Esophagus squamous epithelium (tissue), 5 donors: ENCODE measurements at regions not wholly inside any gene's neighbourhood (a gene's known extent, or its start where the extent isn't known, plus 50 kb on each side); places are given as distances from the start of the nearest gene placed in this dataset.

Experiments
- DNase-seq: peaks from one replicate; lab custom pipeline; 2025; lab: John Stamatoyannopoulos, UW
- H3K27ac ChIP-seq, 4 donors: fragments of 200-600 bp; sonication (generic); one replicate each; pipeline ENCODE4 v1.5.1; 2016 to 2019; ENCODE audit warnings: mild to moderate bottlenecking in 1 of 4
- H3K27me3 ChIP-seq, 4 donors: fragments of 200-600 bp; sonication (generic); 1 replicate in 3 of 4; 2 replicates in 1 of 4; pipeline versions ENCODE4 v1.5.1 to v1.6.0; 2017 to 2021; ENCODE audit warnings: antibody characterized with exemption in 1 of 4
- H3K36me3 ChIP-seq, 3 donors: fragments of 200-600 bp; sonication (generic); one replicate each; pipeline ENCODE4 v1.5.1; 2016 to 2019
- H3K4me1 ChIP-seq, 3 donors: fragments of 200-600 bp; sonication (generic); one replicate each; pipeline ENCODE4 v1.5.1; 2017 to 2019
- H3K4me3 ChIP-seq, 4 donors: fragments of 200-600 bp; sonication (generic); 1 replicate in 3 of 4; 2 replicates in 1 of 4; pipeline ENCODE4 v1.5.1; 2016 to 2019; ENCODE audit warnings: mild to moderate bottlenecking in 2 of 4, moderate library complexity in 1 of 4
- H3K9me3 ChIP-seq, 3 donors: fragments of 200-600 bp; sonication (generic); one replicate each; pipeline ENCODE4 v1.5.1; 2016 to 2019
- CTCF ChIP-seq, 6 experiments: fragments of 450-650 bp in 4 of 6; fragments of 200-600 bp in 2 of 6; sonication (generic) in 2 of 6; IDR thresholded peaks; one replicate each; pipeline ENCODE4 v1.5.1; 2016 to 2019; ENCODE audit warnings: antibody characterized with exemption in 6 of 6, mild to moderate bottlenecking in 4 of 6, moderate library complexity in 4 of 6
- POLR2A ChIP-seq, 4 donors: fragments of 450-650 bp; IDR thresholded peaks; one replicate each; pipeline ENCODE4 v1.6.1; 2017; ENCODE audit warnings: antibody characterized with exemption in 4 of 4, mild to moderate bottlenecking in 4 of 4, moderate library complexity in 3 of 4
- WGBS, 2 donors: methylation state at CpG; one replicate each; pipeline ENCODE4 v1.1.5; 2018; 5-methylcytosine and 5-hydroxymethylcytosine counted together
- intact Hi-C: fragments of 100-400 bp; cut with DNase I; formaldehyde crosslinking; loops from one replicate; pipeline ENCODE4 v1.15.0; 2022
- donor health status: DM: yes; HTN: yes; CAD: no.

GRCh38 chr4:186819342-186820086 lies 95.9 kb upstream of the FAT1 start:
- Histone ChIP-seq H3K4me1 (peaks cover 0 to 10% (median 0%) of the 10 kb centered on the region in 3 donors), H3K27me3 (no peaks in the 10 kb centered on the region), H3K36me3 (no peaks in the 10 kb centered on the region), H3K27ac (no peak overlapping the region), H3K9me3 (no peaks in the 10 kb centered on the region), H3K4me3 (no peak overlapping the region)
- DNase-seq = no peak
- TF ChIP-seq CTCF (IDR thresholded peaks at IDR 0.05) = no peak
- TF ChIP-seq POLR2A (IDR thresholded peaks at IDR 0.05) = no peak
- 48 to 63% methylated on average over 3 of the region's 3 CpGs for WGBS, 2 donors
- intact Hi-C loops = no loop called here

- no peak for DNase-seq
- Histone ChIP-seq H3K27ac (no peak overlapping the region), H3K4me3 (no peak overlapping the region), H3K9me3 (no peaks in the 10 kb centered on the region), H3K36me3 (no peaks in the 10 kb centered on the region), H3K4me1 (peaks cover 0 to 10% (median 0%) of the 10 kb centered on the region in 3 donors), H3K27me3 (no peaks in the 10 kb centered on the region)
- intact Hi-C loops = no loop called here
- WGBS, 2 donors = 30 to 55% methylated on average over 3 to 4 of the region's 4 CpGs
- TF ChIP-seq CTCF (IDR thresholded peaks at IDR 0.05) = no peak
- no peak for TF ChIP-seq POLR2A (IDR thresholded peaks at IDR 0.05)
These were observed 96.8 kb upstream of the FAT1 start for GRCh38 chr4:186820391-186820891.

GRCh38 chr4:186823989-186824388 lies 100.3 kb upstream of the FAT1 start:
- WGBS, 2 donors = 33 to 40% methylated on average over 3 of the region's 3 CpGs
- Histone ChIP-seq H3K4me1 (peaks cover 0 to 10% (median 0%) of the 10 kb centered on the region in 3 donors), H3K36me3 (no peaks in the 10 kb centered on the region), H3K4me3 (no peak overlapping the region), H3K9me3 (no peaks in the 10 kb centered on the region), H3K27ac (no peak overlapping the region), H3K27me3 (no peaks in the 10 kb centered on the region)
- no peak for DNase-seq
- no peak for TF ChIP-seq POLR2A (IDR thresholded peaks at IDR 0.05)
- TF ChIP-seq CTCF (IDR thresholded peaks at IDR 0.05) = no peak
- intact Hi-C loops = no loop called here

- Histone ChIP-seq H3K4me3 (no peak overlapping the region), H3K4me1 (peaks cover 0 to 9% (median 0%) of the 10 kb centered on the region in 3 donors), H3K27me3 (no peaks in the 10 kb centered on the region), H3K36me3 (no peaks in the 10 kb centered on the region), H3K9me3 (no peaks in the 10 kb centered on the region), H3K27ac (no peak overlapping the region)
- no peak for DNase-seq
- intact Hi-C loops = no loop called here
- WGBS, 2 donors = 81 to 88% methylated on average over 3 of the region's 3 CpGs
- TF ChIP-seq POLR2A (IDR thresholded peaks at IDR 0.05) (no peak), CTCF (IDR thresholded peaks at IDR 0.05) (no peak)
These were observed 101.4 kb upstream of the FAT1 start for GRCh38 chr4:186825069-186825468.

- no peaks in the 10 kb centered on the region for H3K27me3 ChIP-seq
- WGBS, 2 donors = 27 to 39% methylated on average over 2 of the region's 2 CpGs
- DNase-seq = no peak
- intact Hi-C loops = no loop called here
- no peaks in the 10 kb centered on the region for H3K36me3 ChIP-seq
- H3K4me3 ChIP-seq = no peak overlapping the region
- H3K27ac ChIP-seq = no peak overlapping the region
- no peaks in the 10 kb centered on the region for H3K4me1 ChIP-seq
- no peak for TF ChIP-seq CTCF (IDR thresholded peaks at IDR 0.05)
- TF ChIP-seq POLR2A (IDR thresholded peaks at IDR 0.05) = no peak
- H3K9me3 ChIP-seq = no peaks in the 10 kb centered on the region
These were observed 102.3 kb upstream of the FAT1 start for GRCh38 chr4:186826006-186826405.
